Muscle layer of colon (tissue), 2 donors: ENCODE measurements at regions not wholly inside any gene's neighbourhood (a gene's known extent, or its start where the extent isn't known, plus 50 kb on each side); places are given as distances from the start of the nearest gene placed in this dataset.
"Not testable (repeated sequence)": the region's sequence is repeated elsewhere in the genome, so short reads cannot be mapped to it uniquely, and the experiment has no call there.

Source experiments
- H3K27ac ChIP-seq: one replicate; pipeline ENCODE4 v1.7.0; 2013; ENCODE audit warnings: low read depth, mild to moderate bottlenecking, low read length, moderate library complexity
- H3K27me3 ChIP-seq, 2 donors: one replicate each; pipeline ENCODE4 v1.7.0; 2013; ENCODE audit warnings: low read length in 2 of 2, mild to moderate bottlenecking in 2 of 2; ENCODE audit not compliant: insufficient read depth in 2 of 2, control insufficient read depth in 1 of 2
- H3K36me3 ChIP-seq: one replicate; pipeline ENCODE4 v1.7.0; 2013; ENCODE audit warnings: mild to moderate bottlenecking, low read length; ENCODE audit not compliant: insufficient read depth
- H3K4me1 ChIP-seq: one replicate; pipeline ENCODE4 v1.7.0; 2013; ENCODE audit warnings: mild to moderate bottlenecking, low read length; ENCODE audit not compliant: insufficient read depth
- H3K4me3 ChIP-seq, 2 donors: one replicate each; pipeline ENCODE4 v1.7.0; 2013; ENCODE audit warnings: low read length in 2 of 2, low read depth in 1 of 2, mild to moderate bottlenecking in 1 of 2, moderate library complexity in 1 of 2
- H3K9ac ChIP-seq: one replicate; pipeline ENCODE4 v1.7.0; 2013; ENCODE audit warnings: low read length
- H3K9me3 ChIP-seq: one replicate; pipeline ENCODE4 v1.7.0; 2013; ENCODE audit warnings: mild to moderate bottlenecking, low read length
- donor health status: abdominal sarcoma.
- donor health status: Adenocarcinoma of cecum.

GRCh38 chr4:173722075-173722474 lies 192.0 kb upstream of the HAND2 start:
- H3K4me3 ChIP-seq, result no peak overlapping the region
- H3K27ac ChIP-seq, result no peak overlapping the region
- no peaks in the 10 kb centered on the region for H3K27me3 ChIP-seq
- H3K4me1 ChIP-seq, result no peaks in the 10 kb centered on the region
- no peak overlapping the region for H3K9ac ChIP-seq
- no peaks in the 10 kb centered on the region for H3K36me3 ChIP-seq
- H3K9me3 ChIP-seq, result no peaks in the 10 kb centered on the region

DNA sequence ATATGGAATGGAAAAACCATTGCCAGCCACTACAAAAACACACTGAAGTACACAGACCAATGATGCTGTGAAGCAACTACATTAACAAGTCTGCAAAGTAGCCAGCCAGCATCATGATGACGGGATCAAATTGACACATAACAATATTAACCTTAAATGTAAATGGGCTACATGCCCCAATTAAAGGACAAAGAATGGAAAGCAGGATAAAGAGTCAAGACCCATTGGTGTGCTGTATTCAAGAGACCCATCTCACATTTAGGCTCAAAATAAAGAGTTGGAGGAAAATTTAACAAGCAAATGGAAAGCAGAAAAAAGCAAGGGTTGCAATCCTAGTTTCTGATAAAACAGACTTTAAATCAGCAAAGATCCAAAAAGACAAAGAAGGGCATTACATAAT lies 188.5 kb upstream of the HAND2 start:
- not testable (repeated sequence) for H3K27ac ChIP-seq, H3K9me3 ChIP-seq, H3K27me3 ChIP-seq, H3K4me3 ChIP-seq, H3K9ac ChIP-seq, H3K36me3 ChIP-seq, H3K4me1 ChIP-seq

- no peaks in the 10 kb centered on the region for H3K4me1 ChIP-seq
- no peak overlapping the region for H3K27ac ChIP-seq
- H3K9ac ChIP-seq, result no peak overlapping the region
- no peaks in the 10 kb centered on the region for H3K27me3 ChIP-seq
- no peaks in the 10 kb centered on the region for H3K36me3 ChIP-seq
- no peak overlapping the region for H3K4me3 ChIP-seq
- H3K9me3 ChIP-seq, result no peaks in the 10 kb centered on the region
These were observed 187.6 kb upstream of the HAND2 start for GRCh38 chr4:173717581-173717980.

GRCh38 chr4:173714456-173714855 lies 184.4 kb upstream of the HAND2 start:
- H3K27me3 ChIP-seq, result no peaks in the 10 kb centered on the region
- H3K4me1 ChIP-seq, result no peaks in the 10 kb centered on the region
- H3K36me3 ChIP-seq, result no peaks in the 10 kb centered on the region
- H3K9ac ChIP-seq, result no peak overlapping the region
- no peaks in the 10 kb centered on the region for H3K9me3 ChIP-seq
- no peak overlapping the region for H3K4me3 ChIP-seq
- no peak overlapping the region for H3K27ac ChIP-seq

- H3K27me3 ChIP-seq, result no peaks in the 10 kb centered on the region
- H3K9ac ChIP-seq, result no peak overlapping the region
- H3K36me3 ChIP-seq, result no peaks in the 10 kb centered on the region
- no peaks in the 10 kb centered on the region for H3K4me1 ChIP-seq
- no peak overlapping the region for H3K4me3 ChIP-seq
- H3K9me3 ChIP-seq, result no peaks in the 10 kb centered on the region
- H3K27ac ChIP-seq, result no peak overlapping the region
These were observed 183.0 kb upstream of the HAND2 start for GRCh38 chr4:173713026-173713425.

DNA sequence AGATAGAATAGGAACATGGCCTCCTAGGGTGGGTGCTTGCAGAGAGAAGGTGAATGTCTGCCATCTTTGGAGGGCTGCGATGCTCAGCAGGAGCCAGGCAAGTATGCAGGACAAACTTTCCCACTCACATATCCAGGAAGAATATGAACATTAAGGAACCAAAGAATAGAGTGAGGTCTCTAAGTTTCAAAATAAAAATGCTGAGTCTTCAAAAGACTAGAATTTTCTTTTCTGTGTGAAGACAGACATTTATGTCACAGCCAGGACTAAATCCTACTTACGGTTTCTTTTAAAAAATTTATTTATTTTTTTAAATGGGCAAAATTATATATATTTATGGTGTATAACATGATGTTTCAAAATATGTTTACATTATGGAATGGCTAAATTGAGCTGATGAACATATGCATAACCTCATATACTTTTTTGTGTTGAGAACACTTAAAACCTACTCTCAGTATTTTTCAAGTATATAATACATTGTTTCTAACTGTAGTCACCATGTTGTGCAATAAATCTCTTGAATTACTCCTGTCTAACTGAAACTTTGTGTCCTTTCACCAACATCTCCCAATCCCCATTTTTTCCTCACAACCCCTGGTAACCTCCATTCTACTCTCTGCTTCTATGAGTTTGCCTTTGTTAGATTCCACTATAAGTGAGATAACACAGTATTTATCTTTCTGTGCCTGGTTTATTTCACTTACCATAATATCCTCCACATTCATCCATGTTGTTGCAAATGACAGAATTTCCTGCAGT lies 177.8 kb upstream of the HAND2 start:
- Histone ChIP-seq H3K4me3 (no peak overlapping the region), H3K9me3 (no peaks in the 10 kb centered on the region), H3K9ac (no peak overlapping the region), H3K4me1 (no peaks in the 10 kb centered on the region), H3K27ac (no peak overlapping the region), H3K36me3 (no peaks in the 10 kb centered on the region), H3K27me3 (no peaks in the 10 kb centered on the region)

GRCh38 chr4:173704201-173704600 lies 174.2 kb upstream of the HAND2 start:
- Histone ChIP-seq H3K9ac (no peak overlapping the region), H3K9me3 (no peaks in the 10 kb centered on the region), H3K4me1 (no peaks in the 10 kb centered on the region), H3K36me3 (no peaks in the 10 kb centered on the region), H3K27ac (no peak overlapping the region), H3K4me3 (no peak overlapping the region), H3K27me3 (no peaks in the 10 kb centered on the region)

- H3K9me3 ChIP-seq, result no peaks in the 10 kb centered on the region
These were observed 173.0 kb upstream of the HAND2 start for GRCh38 chr4:173703021-173703420.

GRCh38 chr4:173700650-173701049 lies 170.6 kb upstream of the HAND2 start:
- Histone ChIP-seq H3K4me3 (no peak overlapping the region), H3K27ac (no peak overlapping the region), H3K4me1 (peaks cover 6% of the 10 kb centered on the region), H3K27me3 (no peaks in the 10 kb centered on the region), H3K9me3 (no peaks in the 10 kb centered on the region), H3K9ac (no peak overlapping the region), H3K36me3 (no peaks in the 10 kb centered on the region)

More at GRCh38 chr4:173703021-173703420, 173.0 kb upstream of the HAND2 start:
- Histone ChIP-seq H3K9ac (no peak overlapping the region), H3K36me3 (no peaks in the 10 kb centered on the region), H3K27ac (no peak overlapping the region), H3K4me1 (no peaks in the 10 kb centered on the region), H3K27me3 (no peaks in the 10 kb centered on the region), H3K4me3 (no peak overlapping the region)

- H3K9me3 ChIP-seq, result no peaks in the 10 kb centered on the region
- no peak overlapping the region for H3K9ac ChIP-seq
- no peak overlapping the region for H3K4me3 ChIP-seq
- no peaks in the 10 kb centered on the region for H3K36me3 ChIP-seq
- peaks cover 7% of the 10 kb centered on the region for H3K4me1 ChIP-seq
- H3K27ac ChIP-seq, result no peak overlapping the region
- no peaks in the 10 kb centered on the region for H3K27me3 ChIP-seq
These were observed 169.9 kb upstream of the HAND2 start for GRCh38 chr4:173699841-173700475.

GRCh38 chr4:173698557-173699262 lies 168.7 kb upstream of the HAND2 start:
- H3K4me1 ChIP-seq, result peaks cover 7% of the 10 kb centered on the region
- no peak overlapping the region for H3K4me3 ChIP-seq
- H3K27ac ChIP-seq, result no peak overlapping the region
- H3K36me3 ChIP-seq, result no peaks in the 10 kb centered on the region
- H3K9ac ChIP-seq, result no peak overlapping the region
- no peaks in the 10 kb centered on the region for H3K27me3 ChIP-seq
- no peaks in the 10 kb centered on the region for H3K9me3 ChIP-seq
